Fibroblast of skin of abdomen (primary cell): ENCODE measurements at regions not wholly inside any gene's neighbourhood (a gene's known extent, or its start where the extent isn't known, plus 50 kb on each side); places are given as distances from the start of the nearest gene placed in this dataset.

Source experiments
- DNase-seq: peaks from one replicate; pipeline ENCODE4 v3.0.0-alpha.2; 2013

- peak; percentile 83 for DNase-seq
Observed at GRCh38 chr20:57065646-57066045, 200.8 kb downstream of the BMP7 start.

- DNase-seq: peak; percentile 65
Observed at GRCh38 chr20:57066126-57066900, 200.1 kb downstream of the BMP7 start.

- no peak for DNase-seq
Observed at GRCh38 chr20:57069442-57069841, 197.0 kb downstream of the BMP7 start.

GRCh38 chr20:57070296-57070695, 196.1 kb downstream of the BMP7 start:
- DNase-seq: no peak

GRCh38 chr20:57071283-57071731, 195.1 kb downstream of the BMP7 start:
- no peak for DNase-seq

GRCh38 chr20:57071954-57072583, 194.4 kb downstream of the BMP7 start:
- peak; percentile 53 for DNase-seq

- DNase-seq: no peak
Observed at GRCh38 chr20:57073402-57073801, 193.0 kb downstream of the BMP7 start.

- no peak for DNase-seq
Observed at GRCh38 chr20:57074386-57074785, 192.1 kb downstream of the BMP7 start.

GRCh38 chr20:57075181-57075580, 191.3 kb downstream of the BMP7 start:
- DNase-seq: no peak

- no peak for DNase-seq
Observed at GRCh38 chr20:57075603-57076002, 190.8 kb downstream of the BMP7 start.

GRCh38 chr20:57076152-57076652, 190.2 kb downstream of the BMP7 start:
- peak; percentile 75 for DNase-seq

GRCh38 chr20:57076951-57077350, 189.5 kb downstream of the BMP7 start:
- no peak for DNase-seq

GRCh38 chr20:57078116-57078515, 188.3 kb downstream of the BMP7 start:
- no peak for DNase-seq

- DNase-seq: peak; percentile 88
Observed at GRCh38 chr20:57079031-57080005, 187.1 kb downstream of the BMP7 start.

GRCh38 chr20:57080796-57081195, 185.6 kb downstream of the BMP7 start:
- peak; percentile 36 for DNase-seq

GRCh38 chr20:57082357-57082945, 184.0 kb downstream of the BMP7 start:
- no peak for DNase-seq

GRCh38 chr20:57083072-57083471, 183.4 kb downstream of the BMP7 start:
- DNase-seq: no peak

- no peak for DNase-seq
Observed at GRCh38 chr20:57086066-57086465, 180.4 kb downstream of the BMP7 start.

- DNase-seq: no peak
Observed at GRCh38 chr20:57087102-57087501, 179.3 kb downstream of the BMP7 start.

- no peak for DNase-seq
Observed at GRCh38 chr20:57087705-57088104, 178.7 kb downstream of the BMP7 start.

- peak; percentile 45 for DNase-seq
Observed at GRCh38 chr20:57088436-57088835, 178.0 kb downstream of the BMP7 start.

- DNase-seq: peak; percentile 35
Observed at GRCh38 chr20:57089699-57090144, 176.7 kb downstream of the BMP7 start.
